Neural cell (in vitro differentiated cells): ENCODE measurements at regions not wholly inside any gene's neighbourhood (a gene's known extent, or its start where the extent isn't known, plus 50 kb on each side); places are given as distances from the start of the nearest gene placed in this dataset.
A peak's percentile ranks its signal among the peaks of the same experiment; 100 is the strongest.

Source experiments
- H2AFZ ChIP-seq: fragments of 200-600, 300-800 bp; sonication (generic), shearing (Covaris generic); 2 replicates; pipeline ENCODE4 v1.6.0; 2014; ENCODE audit warnings: low read depth, mild to moderate bottlenecking, antibody characterized with exemption, low read length, moderate library complexity
- H3F3A ChIP-seq: fragments of 200-600 bp; shearing (Covaris generic); 2 replicates; pipeline ENCODE4 v1.6.1; 2016; ENCODE audit warnings: mild to moderate bottlenecking, moderate library complexity, mixed read lengths, antibody characterized with exemption, low read length; ENCODE audit not compliant: insufficient read depth, poor library complexity, severe bottlenecking
- H3K27ac ChIP-seq: fragments of 200-600, 300-800 bp; sonication (generic), shearing (Covaris generic); 2 replicates; pipeline ENCODE4 v1.5.1; 2014; ENCODE audit warnings: mild to moderate bottlenecking, low read length, moderate library complexity
- H3K27me3 ChIP-seq: fragments of 300-800, 200-600 bp; sonication (generic), shearing (Covaris generic); 2 replicates; pipeline ENCODE4 v1.6.0; 2014; ENCODE audit warnings: mild to moderate bottlenecking, low read depth, low read length, moderate library complexity; ENCODE audit not compliant: insufficient read depth
- H3K36me3 ChIP-seq: fragments of 300-800, 200-600 bp; sonication (generic), shearing (Covaris generic); 2 replicates; pipeline ENCODE4 v1.5.1; 2014; ENCODE audit warnings: mild to moderate bottlenecking, antibody characterized with exemption, low read length, moderate library complexity; ENCODE audit not compliant: insufficient read depth
- H3K4me2 ChIP-seq: fragments of 300-800, 200-600 bp; sonication (generic), shearing (Covaris generic); 2 replicates; pipeline ENCODE4 v1.6.0; 2014; ENCODE audit warnings: mild to moderate bottlenecking, low read length
- H3K4me3 ChIP-seq: fragments of 300-800, 200-600 bp; sonication (generic), shearing (Covaris generic); 2 replicates; pipeline ENCODE4 v1.5.1; 2014; ENCODE audit warnings: mild to moderate bottlenecking, low read length, moderate library complexity
- H3K79me2 ChIP-seq: fragments of 200-600 bp; shearing (Covaris generic); replicated peaks from 2 replicates; pipeline ENCODE4 v1.6.0; 2014; ENCODE audit warnings: mild to moderate bottlenecking, low read length, moderate library complexity; ENCODE audit not compliant: insufficient read depth
- H3K9ac ChIP-seq: fragments of 300-800, 200-600 bp; sonication (generic), shearing (Covaris generic); 2 replicates; pipeline ENCODE4 v1.6.1; 2016; ENCODE audit warnings: mild to moderate bottlenecking, low read length, mixed read lengths
- H3K9me2 ChIP-seq: fragments of 200-600 bp; shearing (Covaris generic); 2 replicates; pipeline ENCODE4 v1.6.1; 2016; ENCODE audit warnings: mild to moderate bottlenecking, low read length, mixed read lengths; ENCODE audit not compliant: insufficient read depth
- H3K9me3 ChIP-seq: fragments of 200-600, 300-800 bp; sonication (generic), shearing (Covaris generic); 2 replicates; pipeline ENCODE4 v1.6.1; 2016; ENCODE audit warnings: mild to moderate bottlenecking, mixed run types, low read length, moderate library complexity, mixed read lengths
- H4K20me1 ChIP-seq: fragments of 200-600 bp; shearing (Covaris generic); 2 replicates; pipeline ENCODE4 v1.6.1; 2016; ENCODE audit warnings: mild to moderate bottlenecking, mixed run types; ENCODE audit not compliant: insufficient read depth
- EP300 ChIP-seq: fragments of 450-650 bp; conservative IDR thresholded peaks from 2 replicates; pipeline ENCODE4 v1.6.1; 2014; ENCODE audit warnings: antibody characterized with exemption, mild to moderate bottlenecking, moderate library complexity; ENCODE audit not compliant: poor library complexity, severe bottlenecking
- EZH2 ChIP-seq: fragments of 200-600, 300-800 bp; shearing (Covaris generic), sonication (generic); IDR thresholded peaks from 2 replicates; pipeline ENCODE4 v1.6.1; 2014; ENCODE audit warnings: antibody characterized with exemption, low read length, borderline replicate concordance, mild to moderate bottlenecking; ENCODE audit not compliant: insufficient read depth, poor library complexity, severe bottlenecking
- MXI1 ChIP-seq: fragments of 450-650 bp; conservative IDR thresholded peaks from 2 replicates; pipeline ENCODE4 v1.6.1; 2014; ENCODE audit warnings: antibody characterized with exemption, mild to moderate bottlenecking; ENCODE audit not compliant: poor library complexity, severe bottlenecking
- POLR2AphosphoS5 ChIP-seq: IDR thresholded peaks from 2 replicates; pipeline ENCODE4 v1.6.1; 2012
- RAD21 ChIP-seq: fragments of 450-650 bp; conservative IDR thresholded peaks from 2 replicates; pipeline ENCODE4 v1.6.1; 2014; ENCODE audit warnings: antibody characterized with exemption, mild to moderate bottlenecking, moderate library complexity
- SMC3 ChIP-seq: fragments of 450-650 bp; conservative IDR thresholded peaks from 2 replicates; pipeline ENCODE4 v1.6.1; 2014; ENCODE audit warnings: antibody characterized with exemption, mild to moderate bottlenecking, moderate library complexity; ENCODE audit not compliant: poor library complexity
- TAF1 ChIP-seq: IDR thresholded peaks from 2 replicates; pipeline ENCODE4 v1.6.1; 2012; ENCODE audit warnings: low read depth
- TF ChIP-seq, protein P1 (sequence below): fragments of 450-650 bp; IDR thresholded peaks from 2 replicates; pipeline ENCODE4 v1.5.1; 2014; ENCODE audit warnings: antibody characterized with exemption, mild to moderate bottlenecking, moderate library complexity; ENCODE audit not compliant: poor library complexity, severe bottlenecking
- TF ChIP-seq, protein P2 (sequence below): IDR thresholded peaks from 2 replicates; pipeline ENCODE4 v1.6.1; 2012; ENCODE audit warnings: borderline replicate concordance

GRCh38 chr6:147986846-147987245 is 355.8 kb upstream of the SASH1 start:
- Histone ChIP-seq H3K9me2 (no peaks in the 10 kb centered on the region), H4K20me1 (no peaks in the 10 kb centered on the region), H3K9ac (peak overlapping the region; percentile 37), H3K36me3 (no peaks in the 10 kb centered on the region), H2AFZ (no peak overlapping the region), H3K79me2 (no peaks in the 10 kb centered on the region), H3K9me3 (no peaks in the 10 kb centered on the region), H3K4me2 (peak overlapping the region; percentile 46), H3K27ac (peak overlapping the region; percentile 86), H3F3A (peaks cover 4% of the 10 kb centered on the region), H3K4me3 (peak overlapping the region; percentile 38), H3K27me3 (no peaks in the 10 kb centered on the region)
- TF ChIP-seq, protein P1, sequence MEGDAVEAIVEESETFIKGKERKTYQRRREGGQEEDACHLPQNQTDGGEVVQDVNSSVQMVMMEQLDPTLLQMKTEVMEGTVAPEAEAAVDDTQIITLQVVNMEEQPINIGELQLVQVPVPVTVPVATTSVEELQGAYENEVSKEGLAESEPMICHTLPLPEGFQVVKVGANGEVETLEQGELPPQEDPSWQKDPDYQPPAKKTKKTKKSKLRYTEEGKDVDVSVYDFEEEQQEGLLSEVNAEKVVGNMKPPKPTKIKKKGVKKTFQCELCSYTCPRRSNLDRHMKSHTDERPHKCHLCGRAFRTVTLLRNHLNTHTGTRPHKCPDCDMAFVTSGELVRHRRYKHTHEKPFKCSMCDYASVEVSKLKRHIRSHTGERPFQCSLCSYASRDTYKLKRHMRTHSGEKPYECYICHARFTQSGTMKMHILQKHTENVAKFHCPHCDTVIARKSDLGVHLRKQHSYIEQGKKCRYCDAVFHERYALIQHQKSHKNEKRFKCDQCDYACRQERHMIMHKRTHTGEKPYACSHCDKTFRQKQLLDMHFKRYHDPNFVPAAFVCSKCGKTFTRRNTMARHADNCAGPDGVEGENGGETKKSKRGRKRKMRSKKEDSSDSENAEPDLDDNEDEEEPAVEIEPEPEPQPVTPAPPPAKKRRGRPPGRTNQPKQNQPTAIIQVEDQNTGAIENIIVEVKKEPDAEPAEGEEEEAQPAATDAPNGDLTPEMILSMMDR, result no peak
- TF ChIP-seq TAF1 (no peak), EP300 (peak; percentile 75), RAD21 (peak; percentile 32), MXI1 (no peak), POLR2AphosphoS5 (peak; percentile 29), SMC3 (peak; percentile 39), EZH2 (no peak)
- TF ChIP-seq, protein P2, sequence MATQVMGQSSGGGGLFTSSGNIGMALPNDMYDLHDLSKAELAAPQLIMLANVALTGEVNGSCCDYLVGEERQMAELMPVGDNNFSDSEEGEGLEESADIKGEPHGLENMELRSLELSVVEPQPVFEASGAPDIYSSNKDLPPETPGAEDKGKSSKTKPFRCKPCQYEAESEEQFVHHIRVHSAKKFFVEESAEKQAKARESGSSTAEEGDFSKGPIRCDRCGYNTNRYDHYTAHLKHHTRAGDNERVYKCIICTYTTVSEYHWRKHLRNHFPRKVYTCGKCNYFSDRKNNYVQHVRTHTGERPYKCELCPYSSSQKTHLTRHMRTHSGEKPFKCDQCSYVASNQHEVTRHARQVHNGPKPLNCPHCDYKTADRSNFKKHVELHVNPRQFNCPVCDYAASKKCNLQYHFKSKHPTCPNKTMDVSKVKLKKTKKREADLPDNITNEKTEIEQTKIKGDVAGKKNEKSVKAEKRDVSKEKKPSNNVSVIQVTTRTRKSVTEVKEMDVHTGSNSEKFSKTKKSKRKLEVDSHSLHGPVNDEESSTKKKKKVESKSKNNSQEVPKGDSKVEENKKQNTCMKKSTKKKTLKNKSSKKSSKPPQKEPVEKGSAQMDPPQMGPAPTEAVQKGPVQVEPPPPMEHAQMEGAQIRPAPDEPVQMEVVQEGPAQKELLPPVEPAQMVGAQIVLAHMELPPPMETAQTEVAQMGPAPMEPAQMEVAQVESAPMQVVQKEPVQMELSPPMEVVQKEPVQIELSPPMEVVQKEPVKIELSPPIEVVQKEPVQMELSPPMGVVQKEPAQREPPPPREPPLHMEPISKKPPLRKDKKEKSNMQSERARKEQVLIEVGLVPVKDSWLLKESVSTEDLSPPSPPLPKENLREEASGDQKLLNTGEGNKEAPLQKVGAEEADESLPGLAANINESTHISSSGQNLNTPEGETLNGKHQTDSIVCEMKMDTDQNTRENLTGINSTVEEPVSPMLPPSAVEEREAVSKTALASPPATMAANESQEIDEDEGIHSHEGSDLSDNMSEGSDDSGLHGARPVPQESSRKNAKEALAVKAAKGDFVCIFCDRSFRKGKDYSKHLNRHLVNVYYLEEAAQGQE, result no peak

DNA sequence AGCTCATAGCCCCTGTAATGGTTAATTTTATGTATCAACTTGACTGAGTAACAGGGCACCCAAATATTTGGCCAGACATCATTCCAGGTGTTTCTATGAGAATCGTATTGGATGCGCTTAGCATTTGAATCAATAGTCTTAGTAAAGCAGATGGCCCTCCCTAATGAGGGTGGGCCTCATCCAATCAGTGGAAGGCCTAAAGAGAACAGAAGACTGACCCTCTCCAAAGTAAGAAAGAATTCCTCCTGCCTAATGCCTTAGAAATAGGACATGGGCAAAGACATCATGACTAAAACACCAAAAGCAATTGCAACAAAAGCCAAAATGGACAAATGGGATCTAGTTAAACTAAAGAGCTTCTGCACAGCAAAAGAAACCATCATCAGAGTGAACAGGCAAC is 352.5 kb upstream of the SASH1 start:
- no peak overlapping the region for H3K4me2 ChIP-seq
- no peak overlapping the region for H3K9ac ChIP-seq
- H3F3A ChIP-seq, result peaks cover 4% of the 10 kb centered on the region
- no peaks in the 10 kb centered on the region for H3K36me3 ChIP-seq
- no peaks in the 10 kb centered on the region for H4K20me1 ChIP-seq
- no peaks in the 10 kb centered on the region for H3K79me2 ChIP-seq
- no peaks in the 10 kb centered on the region for H3K9me2 ChIP-seq
- H3K9me3 ChIP-seq, result peaks cover 5% of the 10 kb centered on the region
- TF ChIP-seq TAF1, result no peak
- TF ChIP-seq, protein P2, result no peak
- TF ChIP-seq, protein P1, result no peak
- no peak for TF ChIP-seq EP300
- TF ChIP-seq EZH2, result no peak
- TF ChIP-seq MXI1, result no peak
- TF ChIP-seq RAD21, result no peak
- no peaks in the 10 kb centered on the region for H3K27me3 ChIP-seq
- H3K27ac ChIP-seq, result no peak overlapping the region
- no peak overlapping the region for H2AFZ ChIP-seq
- no peak overlapping the region for H3K4me3 ChIP-seq
